HG02970 (cell line): ENCODE measurements at regions not wholly inside any gene's neighbourhood (a gene's known extent, or its start where the extent isn't known, plus 50 kb on each side); places are given as distances from the start of the nearest gene placed in this dataset.
"Not testable (repeated sequence)": the region's sequence is repeated elsewhere in the genome, so short reads cannot be mapped to it uniquely, and the experiment has no call there.

Experiments
- ATAC-seq: cut with Tn5 transposase; IDR thresholded peaks from one replicate; pipeline ENCODE4 v1.9.1; 2021; ENCODE audit warnings: mild to moderate bottlenecking, moderate library complexity, moderate number of reproducible peaks; ENCODE audit not compliant: unreplicated experiment, low FRiP score

- no peak for ATAC-seq
These were observed 492.3 kb upstream of the AUTS2 start for GRCh38 chr7:69105981-69106380.

GRCh38 chr7:69106449-69106848 lies 491.8 kb upstream of the AUTS2 start:
- not testable (repeated sequence) for ATAC-seq

- ATAC-seq, result not testable (repeated sequence)
These were observed 491.3 kb upstream of the AUTS2 start for GRCh38 chr7:69106946-69107345.

- no peak for ATAC-seq
These were observed 490.2 kb upstream of the AUTS2 start for GRCh38 chr7:69108097-69108496.

- no peak for ATAC-seq
These were observed 489.0 kb upstream of the AUTS2 start for GRCh38 chr7:69109246-69109645.

GRCh38 chr7:69109879-69110278 lies 488.4 kb upstream of the AUTS2 start:
- no peak for ATAC-seq

- no peak for ATAC-seq
These were observed 487.7 kb upstream of the AUTS2 start for GRCh38 chr7:69110450-69111050.

GRCh38 chr7:69114374-69114773 lies 483.9 kb upstream of the AUTS2 start:
- ATAC-seq, result no peak

GRCh38 chr7:69115788-69116187 lies 482.5 kb upstream of the AUTS2 start:
- ATAC-seq, result no peak

GRCh38 chr7:69116196-69116595 lies 482.1 kb upstream of the AUTS2 start:
- not testable (repeated sequence) for ATAC-seq

GRCh38 chr7:69122953-69123352 lies 475.3 kb upstream of the AUTS2 start:
- no peak for ATAC-seq

GRCh38 chr7:69126896-69127479 lies 471.3 kb upstream of the AUTS2 start:
- ATAC-seq, result no peak

- no peak for ATAC-seq
These were observed 468.8 kb upstream of the AUTS2 start for GRCh38 chr7:69129524-69129923.

GRCh38 chr7:69129951-69130350 lies 468.3 kb upstream of the AUTS2 start:
- ATAC-seq, result no peak

GRCh38 chr7:69130396-69130795 lies 467.9 kb upstream of the AUTS2 start:
- no peak for ATAC-seq

- no peak for ATAC-seq
These were observed 464.0 kb upstream of the AUTS2 start for GRCh38 chr7:69134316-69134715.

GRCh38 chr7:69147631-69148030 lies 450.6 kb upstream of the AUTS2 start:
- ATAC-seq, result no peak

- no peak for ATAC-seq
These were observed 448.2 kb upstream of the AUTS2 start for GRCh38 chr7:69149804-69150782.

GRCh38 chr7:69162326-69162725 lies 435.9 kb upstream of the AUTS2 start:
- no peak for ATAC-seq

GRCh38 chr7:69162931-69163670 lies 435.2 kb upstream of the AUTS2 start:
- no peak for ATAC-seq
